ENCODE measurements at regions not wholly inside any gene's neighbourhood (a gene's known extent, or its start where the extent isn't known, plus 50 kb on each side); places are given as distances from the start of the nearest gene placed in this dataset.

GRCh38 chr2:176470713-176471112 is 201.5 kb downstream of the MTX2 start:
- no peak overlapping the region for H3K27ac ChIP-seq
- CTCF ChIA-PET: no interaction called here
- POLR2A ChIA-PET (ENCODE audit: low non-redundant PET): no interaction called here
- DNase-seq (ENCODE audit: low spot score): no peak
- no peak for TF ChIP-seq CTCF (conservative IDR thresholded peaks at IDR 0.05; ENCODE audit: low read depth)

GRCh38 chr2:176471949-176472348 is 202.7 kb downstream of the MTX2 start:
- DNase-seq (ENCODE audit: low spot score): no peak
- no peak for TF ChIP-seq CTCF (conservative IDR thresholded peaks at IDR 0.05; ENCODE audit: low read depth)
- POLR2A ChIA-PET (ENCODE audit: low non-redundant PET): no interaction called here
- CTCF ChIA-PET: interaction anchor here (0.9 kb wide), 1 partner anchor 17 kb away, joined by 3 read pairs; no protein-coding TSS in a partner anchor
- no peak overlapping the region for H3K27ac ChIP-seq

- CTCF ChIA-PET: interaction anchor here (0.9 to 1.2 kb wide), 3 partner anchors 18 to 81 kb away, joined by 3 to 5 read pairs (median 4); no protein-coding TSS in a partner anchor
- no peak for TF ChIP-seq CTCF (conservative IDR thresholded peaks at IDR 0.05; ENCODE audit: low read depth)
- POLR2A ChIA-PET (ENCODE audit: low non-redundant PET): no interaction called here
- H3K27ac ChIP-seq: peak overlapping the region; percentile 76
- DNase-seq (ENCODE audit: low spot score): peak; percentile 82
Observed at GRCh38 chr2:176473177-176473576, 203.9 kb downstream of the MTX2 start.

GRCh38 chr2:176473851-176474250 is 204.6 kb downstream of the MTX2 start:
- H3K27ac ChIP-seq: peak overlapping the region; percentile 76
- ChIA-PET CTCF (interaction anchor here (0.5 to 1.2 kb wide), 4 partner anchors 19 to 81 kb away, joined by 3 to 5 read pairs (median 4); no protein-coding TSS in a partner anchor), POLR2A (ENCODE audit: low non-redundant PET) (no interaction called here)
- no peak for TF ChIP-seq CTCF (conservative IDR thresholded peaks at IDR 0.05; ENCODE audit: low read depth)
- DNase-seq (ENCODE audit: low spot score): no peak

- POLR2A ChIA-PET (ENCODE audit: low non-redundant PET): no interaction called here
- TF ChIP-seq CTCF (conservative IDR thresholded peaks at IDR 0.05; ENCODE audit: low read depth): no peak
- no peak for DNase-seq (ENCODE audit: low spot score)
- no peak overlapping the region for H3K27ac ChIP-seq
- CTCF ChIA-PET: interaction anchor here (0.6 to 0.7 kb wide), 2 partner anchors 84 to 380 kb away, joined by 3 to 4 read pairs; no protein-coding TSS in a partner anchor
Observed at GRCh38 chr2:176477336-176477735, 208.1 kb downstream of the MTX2 start.

- TF ChIP-seq CTCF (conservative IDR thresholded peaks at IDR 0.05; ENCODE audit: low read depth): no peak
- no peak overlapping the region for H3K27ac ChIP-seq
- CTCF ChIA-PET: interaction anchor here (0.6 to 0.8 kb wide), 2 partner anchors 305 to 346 kb away, joined by 5 to 6 read pairs; no protein-coding TSS in a partner anchor
- DNase-seq (ENCODE audit: low spot score): no peak
- POLR2A ChIA-PET (ENCODE audit: low non-redundant PET): no interaction called here
Observed at GRCh38 chr2:176479961-176480360, 210.7 kb downstream of the MTX2 start.

All from RWPE1 (cell line).